ENCODE measurements at regions not wholly inside any gene's neighbourhood (a gene's known extent, or its start where the extent isn't known, plus 50 kb on each side); places are given as distances from the start of the nearest gene placed in this dataset.

GRCh38 chrX:81405781-81406180 is 203.9 kb downstream of the SH3BGRL start:
- Histone ChIP-seq H2BK12ac (ENCODE audit: low read depth, low read length) (no peak overlapping the region), H3K23ac (ENCODE audit: insufficient read length) (no peak overlapping the region), H3K4ac (replicated peaks; ENCODE audit: insufficient read length, low read depth, low read length) (no peak overlapping the region), H3K9ac (replicated peaks in 1 of 4; ENCODE audit: extremely low read depth in 1 of 4, low read depth in 3 of 4, low read length in 3 of 4) (no peak overlapping the region), H2BK15ac (ENCODE audit: low read length) (no peak overlapping the region), H4K91ac (replicated peaks; ENCODE audit: insufficient read length, low read length) (no peak overlapping the region), H3K4me3 (ENCODE audit: extremely low read depth in 1 of 4, insufficient read depth in 2 of 4, low read depth in 3 of 4, low read length in 4 of 4) (no peak overlapping the region), H3K27me3 (replicated peaks in 1 of 4; ENCODE audit: control insufficient read depth in 3 of 4, extremely low read depth in 1 of 4, insufficient read depth in 3 of 4, low read length in 3 of 4) (no peaks in the 10 kb centered on the region), H4K5ac (ENCODE audit: insufficient read length, low read depth, low read length) (no peak overlapping the region), H4K8ac (ENCODE audit: extremely low read depth, insufficient read depth, low read length) (no peak overlapping the region), H2BK20ac (ENCODE audit: low read length) (no peak overlapping the region), H4K20me1 (replicated peaks in 1 of 2; ENCODE audit: control insufficient read depth in 1 of 2, insufficient read depth in 2 of 2, low read length in 2 of 2) (no peaks in the 10 kb centered on the region), H3K79me2 (ENCODE audit: control insufficient read depth in 1 of 2, insufficient read depth in 2 of 2, low read length in 2 of 2) (no peaks in the 10 kb centered on the region), H3K79me1 (ENCODE audit: low read depth, low read length) (no peaks in the 10 kb centered on the region), H3K18ac (ENCODE audit: extremely low read depth, low read length) (no peak overlapping the region), H3K36me3 (ENCODE audit: control insufficient read depth in 2 of 4, insufficient read depth in 4 of 4, low read length in 3 of 4) (no peaks in the 10 kb centered on the region), H3K56ac (replicated peaks; ENCODE audit: insufficient read length, low read depth, low read length) (no peak overlapping the region), H3K23me2 (ENCODE audit: low read depth, low read length) (no peaks in the 10 kb centered on the region), H2AK5ac (ENCODE audit: low read depth, low read length) (no peak overlapping the region), H2BK120ac (replicated peaks; ENCODE audit: low read depth, low read length) (no peak overlapping the region), H3K14ac (ENCODE audit: insufficient read length) (no peak overlapping the region), H3K27ac (ENCODE audit: low read depth, low read length) (no peak overlapping the region), H3K4me1 (replicated peaks in 1 of 4; ENCODE audit: control insufficient read depth in 3 of 4, insufficient read depth in 4 of 4, low read length in 3 of 4) (no peaks in the 10 kb centered on the region), H2AFZ (ENCODE audit: low read length) (no peak overlapping the region), H3K9me3 (ENCODE audit: insufficient read depth in 2 of 2, low read depth in 1 of 2, low read length in 1 of 2) (no peaks in the 10 kb centered on the region), H3K4me2 (ENCODE audit: insufficient read depth in 1 of 2, low read depth in 2 of 2, low read length in 2 of 2) (no peak overlapping the region), H2BK5ac (ENCODE audit: low read depth, low read length) (no peak overlapping the region)
- no peak for TF ChIP-seq CEBPB (IDR thresholded peaks at IDR 0.05; ENCODE audit: low read depth, low read length)
- no peak for TF ChIP-seq EZH2 (IDR thresholded peaks at IDR 0.05; ENCODE audit: low read depth, low read length, severe bottlenecking)
- no peak for TF ChIP-seq RFX5 (IDR thresholded peaks at IDR 0.05; ENCODE audit: borderline replicate concordance, low read depth, low read length)
- POLR2A ChIA-PET (ENCODE audit: partially characterized antibody): no interaction called here
- CTCF ChIA-PET (ENCODE audit: partially characterized antibody): no interaction called here
- no peak for DNase-seq (ENCODE audit: low read depth in 1 of 2, low spot score in 2 of 2)
- FAIRE-seq: no peak
